ENCODE measurements at regions not wholly inside any gene's neighbourhood (a gene's known extent, or its start where the extent isn't known, plus 50 kb on each side); places are given as distances from the start of the nearest gene placed in this dataset.

GRCh38 chr21:38743772-38744529 is 61.8 kb upstream of the ETS2 start:
- TF ChIP-seq POLR2A (IDR thresholded peaks at IDR 0.05) (no peak), CTCF (IDR thresholded peaks at IDR 0.05 in 4 of 5, conservative IDR thresholded peaks at IDR 0.05 in 1 of 5) (no peak)
